NCI-H460 (cell line): ENCODE measurements at regions not wholly inside any gene's neighbourhood (a gene's known extent, or its start where the extent isn't known, plus 50 kb on each side); places are given as distances from the start of the nearest gene placed in this dataset.
"Not testable (repeated sequence)": the region's sequence is repeated elsewhere in the genome, so short reads cannot be mapped to it uniquely, and the experiment has no call there.

ENCODE experiments used
- DNase-seq: peaks from one replicate; pipeline ENCODE4 v3.0.0-alpha.2; 2016; ENCODE audit warnings: low read depth; ENCODE audit errors: extremely low read depth

DNA sequence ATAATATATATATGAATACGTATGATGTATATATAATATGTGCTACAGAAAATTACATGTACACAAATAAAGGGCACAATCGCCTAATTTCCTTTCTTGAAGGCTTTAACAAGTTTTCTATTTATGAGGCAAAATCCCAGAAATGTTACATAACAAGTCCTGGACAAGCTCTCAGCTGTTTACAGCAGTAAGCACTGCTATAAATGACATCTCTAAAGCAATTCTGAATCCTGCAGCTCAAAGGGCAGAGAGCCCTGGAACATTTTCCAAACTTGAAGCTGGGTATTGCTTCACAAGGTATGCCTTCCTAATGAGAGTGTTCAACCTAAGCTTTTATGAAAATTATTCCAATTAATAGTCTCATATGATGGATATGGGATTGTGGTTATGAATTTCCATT lies 222.3 kb upstream of the GCFC2 start:
- no peak for DNase-seq

GRCh38 chr2:75928093-75928492 lies 217.4 kb upstream of the GCFC2 start:
- DNase-seq, result no peak

DNA sequence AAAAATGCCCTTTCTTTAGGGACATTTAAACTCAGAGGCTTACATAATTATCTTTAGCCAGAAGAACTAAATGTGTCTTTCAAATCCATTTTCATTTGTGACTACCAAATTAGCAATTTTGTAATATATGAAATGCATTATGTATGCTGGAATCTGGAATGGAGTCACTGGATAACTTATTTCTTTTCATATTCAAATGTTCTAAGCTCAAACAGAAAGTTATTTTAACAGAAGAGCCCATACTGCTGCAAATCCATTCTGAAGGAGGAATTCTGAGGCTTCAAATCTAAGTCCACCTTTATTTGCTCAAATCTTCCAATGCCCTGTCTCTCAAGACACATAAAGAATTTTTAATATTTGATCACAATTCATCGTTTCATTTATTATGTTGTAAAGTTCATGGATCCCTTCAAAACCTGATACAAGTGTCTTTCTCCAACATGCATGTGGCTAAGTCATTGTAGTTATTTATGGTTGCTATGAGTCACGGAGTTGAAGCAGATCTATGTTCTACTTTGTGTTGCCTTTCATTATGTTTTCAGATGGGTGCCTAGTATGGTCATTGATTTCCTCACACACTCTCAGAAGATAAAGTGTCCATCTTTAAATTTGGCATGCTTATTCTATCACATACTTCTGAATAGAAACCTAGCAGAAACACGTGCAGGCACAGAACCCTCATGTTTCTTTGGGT lies 214.8 kb upstream of the GCFC2 start:
- DNase-seq, result no peak

- DNase-seq, result no peak
These were observed 211.5 kb upstream of the GCFC2 start for GRCh38 chr2:75922191-75922590.

GRCh38 chr2:75920859-75921551 lies 210.3 kb upstream of the GCFC2 start:
- DNase-seq, result no peak

DNA sequence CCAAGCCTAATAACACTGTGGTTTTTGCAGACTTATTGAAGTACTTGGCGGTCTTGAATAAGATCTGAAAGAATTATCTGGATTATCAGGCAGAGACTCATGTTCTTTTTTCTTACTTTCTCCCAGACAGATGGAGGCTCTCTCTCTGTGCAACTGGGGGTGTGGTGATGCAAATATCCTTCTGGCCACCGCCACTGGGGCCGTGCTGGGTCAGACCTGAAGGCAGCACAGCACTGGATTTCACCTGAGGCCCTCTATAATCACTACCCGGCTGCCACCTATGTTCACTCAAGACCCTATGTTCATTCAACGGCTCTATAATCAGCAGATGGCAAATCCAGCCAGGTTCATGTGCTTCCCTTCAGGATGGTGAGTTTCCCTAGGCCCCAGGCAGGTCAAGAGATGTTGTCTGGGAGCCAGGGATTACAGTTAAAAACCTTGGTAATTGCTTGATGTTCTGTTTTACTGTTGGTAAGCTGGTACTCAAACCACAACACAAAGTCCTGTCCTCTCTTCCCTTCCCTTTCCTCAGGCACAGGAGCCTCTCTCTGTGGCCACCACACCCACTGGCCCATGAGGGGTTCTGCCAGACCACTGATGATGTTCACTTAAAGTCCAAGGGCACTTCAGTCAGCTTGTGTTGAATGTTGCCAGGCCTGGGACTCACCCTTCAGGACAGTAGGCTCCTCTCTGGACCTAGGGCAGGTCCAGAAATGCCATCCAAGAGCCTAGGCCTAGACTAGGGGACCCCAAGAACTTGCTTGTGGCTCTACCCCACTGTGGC lies 205.3 kb upstream of the GCFC2 start:
- no peak for DNase-seq

GRCh38 chr2:75896779-75897366 lies 186.2 kb upstream of the GCFC2 start:
- peak; percentile 29 for DNase-seq

DNA sequence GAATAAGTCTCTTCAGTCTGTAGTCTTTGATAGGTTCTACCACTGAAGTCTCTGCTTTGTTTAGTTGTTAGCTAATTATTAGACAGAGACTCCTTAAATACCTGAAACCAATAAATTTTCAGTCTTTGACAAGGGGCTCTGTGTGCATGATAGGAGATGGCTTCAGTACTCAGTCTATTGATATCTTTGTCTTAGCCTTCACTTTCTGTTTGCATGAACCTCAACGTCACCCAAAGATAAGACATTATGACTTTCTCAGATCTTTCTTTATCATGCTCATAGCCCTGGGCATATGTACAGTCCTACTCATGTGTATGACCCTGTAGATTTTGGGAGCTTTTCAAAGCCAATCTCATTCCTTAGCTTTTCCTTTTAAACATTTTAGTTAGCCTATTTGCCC lies 183.5 kb upstream of the GCFC2 start:
- no peak for DNase-seq

DNA sequence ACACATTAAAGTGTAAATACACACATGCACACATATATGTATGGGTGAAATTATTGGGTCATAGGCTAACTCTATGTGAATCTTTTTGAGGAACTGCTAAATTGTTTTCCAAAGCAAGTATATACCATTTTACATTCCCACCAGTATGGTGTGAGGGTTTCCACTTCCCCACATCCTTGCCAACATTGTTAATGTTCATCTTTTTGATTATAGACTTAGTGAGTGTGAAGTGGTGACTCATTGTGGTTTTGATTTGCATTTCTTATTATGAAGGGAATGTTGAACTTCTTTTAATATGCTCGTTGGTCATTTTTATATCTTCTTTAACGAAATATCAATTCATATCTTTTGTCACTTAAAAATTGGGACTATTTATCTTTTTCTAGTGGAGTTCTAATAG lies 181.8 kb upstream of the GCFC2 start:
- no peak for DNase-seq

DNA sequence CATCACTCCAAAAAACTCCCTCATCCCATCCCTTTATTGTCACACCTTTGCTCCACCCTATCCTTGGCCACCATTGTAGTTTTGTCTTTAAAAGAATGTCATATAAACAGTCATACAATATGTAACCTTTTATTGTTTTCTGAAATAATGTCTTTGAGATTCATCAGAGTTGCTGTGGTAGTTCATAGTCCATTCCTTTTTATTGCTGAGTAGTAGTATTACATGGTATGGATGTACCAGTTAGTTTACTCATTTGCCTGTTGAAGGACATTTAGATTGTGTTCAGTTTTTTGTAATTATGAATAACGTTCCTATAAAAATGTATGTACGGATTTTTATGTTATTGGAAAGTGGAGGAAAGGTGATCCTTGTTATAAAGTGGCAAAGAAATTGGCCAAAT lies 171.8 kb upstream of the GCFC2 start:
- DNase-seq, result no peak

DNA sequence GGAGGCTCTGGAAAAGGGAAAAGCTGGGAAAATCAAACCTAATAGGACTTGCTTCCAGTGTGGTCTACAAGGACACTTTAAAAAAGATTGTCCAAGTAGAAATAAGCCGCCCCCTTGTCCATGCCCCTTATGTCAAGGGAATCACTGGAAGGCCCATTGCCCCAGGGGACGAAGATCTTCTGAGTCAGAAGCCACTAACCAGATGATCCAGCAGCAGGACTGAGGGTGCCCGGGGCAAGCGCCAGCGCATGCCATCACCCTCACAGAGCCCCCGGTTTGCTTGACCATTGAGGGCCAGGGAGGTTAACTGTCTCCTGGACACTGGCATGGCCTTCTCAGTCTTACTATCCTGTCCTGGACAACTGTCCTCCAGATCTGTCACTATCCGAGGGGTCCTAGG lies 164.9 kb upstream of the GCFC2 start:
- DNase-seq, result not testable (repeated sequence)

DNA sequence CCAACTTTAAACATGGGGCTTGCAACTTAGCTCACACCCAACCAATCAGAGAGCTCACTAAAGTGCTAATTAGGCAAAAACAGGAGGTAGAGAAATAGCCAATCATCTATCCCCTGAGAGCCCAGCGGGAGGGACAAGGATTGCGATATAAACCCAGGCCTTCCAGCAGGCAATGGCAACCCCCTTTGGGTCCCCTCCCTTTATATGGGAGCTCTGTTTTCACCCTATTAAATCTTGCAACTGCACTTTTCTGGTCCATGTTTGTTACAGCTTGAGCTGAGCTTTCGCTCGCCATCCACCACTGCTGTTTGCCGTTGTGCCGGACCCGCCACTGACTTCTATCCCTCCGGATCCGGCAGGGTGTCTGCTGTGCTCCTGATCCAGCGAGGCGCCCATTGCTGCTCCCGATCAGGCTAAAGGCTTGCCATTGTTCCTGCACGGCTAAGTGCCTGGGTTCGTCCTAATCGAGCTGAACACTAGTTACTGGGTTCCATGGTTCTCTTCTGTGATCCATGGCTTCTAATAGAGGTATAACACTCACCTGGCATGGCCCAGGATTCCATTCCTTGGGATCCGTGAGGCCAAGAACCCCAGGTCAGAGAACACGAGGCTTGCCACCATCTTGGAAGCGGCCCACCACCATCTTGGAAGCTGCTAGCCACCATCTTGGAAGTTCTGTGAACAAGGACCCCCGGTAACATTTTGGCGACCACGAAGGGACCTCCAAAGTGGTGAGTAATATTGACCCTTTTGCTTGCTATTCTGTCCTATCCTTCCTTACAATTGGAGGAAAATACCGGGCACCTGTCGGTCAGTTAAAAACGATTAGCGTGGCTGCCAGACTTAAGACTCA lies 161.3 kb upstream of the GCFC2 start:
- DNase-seq, result not testable (repeated sequence)

- DNase-seq, result no peak
These were observed 160.0 kb upstream of the GCFC2 start for GRCh38 chr2:75870651-75871137.

DNA sequence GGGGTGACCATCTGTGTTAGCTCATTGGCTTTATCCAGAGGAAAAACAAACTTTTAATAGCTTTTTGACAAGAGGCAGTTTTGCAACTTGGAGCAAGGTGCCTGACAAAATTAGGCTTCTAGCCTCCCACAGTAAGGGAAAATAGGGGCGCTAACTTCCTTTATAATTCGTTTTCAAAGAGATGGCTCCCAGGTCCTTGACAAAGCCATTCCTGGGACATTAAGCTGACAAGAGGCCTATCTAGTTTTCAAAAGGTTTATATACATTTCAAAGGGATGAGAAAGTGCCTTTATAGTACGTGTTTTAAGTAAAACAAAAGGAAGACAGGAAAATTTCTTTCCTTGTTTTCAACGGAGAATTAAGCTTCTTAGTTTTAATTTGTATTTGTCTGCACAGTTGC lies 159.4 kb upstream of the GCFC2 start:
- DNase-seq, result no peak

- DNase-seq, result no peak
These were observed 155.0 kb upstream of the GCFC2 start for GRCh38 chr2:75865702-75866101.

DNA sequence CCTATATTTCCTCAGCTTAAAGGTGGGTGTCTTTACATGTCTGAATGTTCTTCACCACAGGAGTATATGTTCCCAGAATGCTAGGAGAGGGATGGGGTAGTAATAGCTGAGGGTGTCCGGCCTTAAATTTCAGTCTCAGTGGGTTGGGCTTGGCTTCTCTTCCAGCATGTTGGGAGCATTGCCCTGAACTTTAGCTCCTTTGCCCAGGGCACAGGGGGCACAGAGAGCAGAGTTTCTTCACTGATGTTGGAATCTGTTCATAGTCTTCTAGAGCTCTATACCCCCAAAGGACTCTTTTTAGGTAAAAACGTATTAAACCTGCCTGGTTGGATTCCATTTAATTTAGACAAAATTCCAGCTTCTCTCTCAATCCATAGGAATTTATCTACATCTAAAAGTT lies 154.4 kb upstream of the GCFC2 start:
- no peak for DNase-seq

- DNase-seq, result no peak
These were observed 151.8 kb upstream of the GCFC2 start for GRCh38 chr2:75862547-75862946.

- no peak for DNase-seq
These were observed 142.7 kb upstream of the GCFC2 start for GRCh38 chr2:75853436-75853835.

GRCh38 chr2:75852639-75853038 lies 141.9 kb upstream of the GCFC2 start:
- DNase-seq, result no peak

- no peak for DNase-seq
These were observed 136.0 kb upstream of the GCFC2 start for GRCh38 chr2:75846683-75847190.
